ENCODE measurements at regions not wholly inside any gene's neighbourhood (a gene's known extent, or its start where the extent isn't known, plus 50 kb on each side); places are given as distances from the start of the nearest gene placed in this dataset.
A peak's percentile ranks its signal among the peaks of the same experiment; 100 is the strongest.
"Not testable (repeated sequence)": the region's sequence is repeated elsewhere in the genome, so short reads cannot be mapped to it uniquely, and the experiment has no call there.

- Histone ChIP-seq H3K9me3 (peaks cover 0 to 18% of the 10 kb centered on the region in 2 donors), H3K27me3 (no peaks in the 10 kb centered on the region), H3K4me3 (no peak overlapping the region), H3K4me1 (no peaks in the 10 kb centered on the region), H3K36me3 (no peaks in the 10 kb centered on the region), H3K27ac (no peak overlapping the region)
- no peak for TF ChIP-seq CTCF (IDR thresholded peaks at IDR 0.05)
- DNase-seq (ENCODE audit: low spot score) = peak; percentile 48
Observed at GRCh38 chr2:234699456-234699855, 202.6 kb upstream of the ARL4C start.

GRCh38 chr2:234697300-234697876, 200.5 kb upstream of the ARL4C start:
- not testable (repeated sequence) for H3K27ac ChIP-seq, H3K4me3 ChIP-seq, H3K4me1 ChIP-seq, H3K36me3 ChIP-seq, H3K27me3 ChIP-seq
- DNase-seq (ENCODE audit: low spot score) = peak; percentile 16
- peaks cover 0 to 18% of the 10 kb centered on the region in 2 donors for H3K9me3 ChIP-seq

GRCh38 chr2:234695981-234696380, 199.1 kb upstream of the ARL4C start:
- Histone ChIP-seq H3K9me3 (peaks cover 0 to 18% of the 10 kb centered on the region in 2 donors), H3K27me3 (no peaks in the 10 kb centered on the region), H3K4me1 (no peaks in the 10 kb centered on the region), H3K4me3 (no peak overlapping the region), H3K27ac (no peak overlapping the region), H3K36me3 (no peaks in the 10 kb centered on the region)
- TF ChIP-seq CTCF (IDR thresholded peaks at IDR 0.05) = no peak
- DNase-seq (ENCODE audit: low spot score) = no peak

- Histone ChIP-seq H3K27ac (no peak overlapping the region), H3K9me3 (peaks cover 0 to 18% of the 10 kb centered on the region in 2 donors), H3K4me1 (no peaks in the 10 kb centered on the region), H3K27me3 (no peaks in the 10 kb centered on the region), H3K36me3 (no peaks in the 10 kb centered on the region), H3K4me3 (no peak overlapping the region)
- no peak for DNase-seq (ENCODE audit: low spot score)
- no peak for TF ChIP-seq CTCF (IDR thresholded peaks at IDR 0.05)
Observed at GRCh38 chr2:234694244-234695013, 197.5 kb upstream of the ARL4C start.

- H3K27me3 ChIP-seq; H3K4me1 ChIP-seq; H3K36me3 ChIP-seq; H3K4me3 ChIP-seq; H3K27ac ChIP-seq; DNase-seq (ENCODE audit: low spot score): not testable (repeated sequence)
- H3K9me3 ChIP-seq = peaks cover 0 to 18% of the 10 kb centered on the region in 2 donors
Observed at GRCh38 chr2:234693681-234694190, 196.9 kb upstream of the ARL4C start.

- DNase-seq (ENCODE audit: low spot score) = peak; percentile 21
- H3K36me3 ChIP-seq, H3K4me3 ChIP-seq, H3K27ac ChIP-seq, H3K27me3 ChIP-seq, H3K4me1 ChIP-seq: not testable (repeated sequence)
- H3K9me3 ChIP-seq = peaks cover 0 to 18% of the 10 kb centered on the region in 2 donors
Observed at GRCh38 chr2:234693191-234693590, 196.3 kb upstream of the ARL4C start.

GRCh38 chr2:234691968-234692955, 195.4 kb upstream of the ARL4C start:
- Histone ChIP-seq H3K9me3 (peaks cover 0 to 13% of the 10 kb centered on the region in 2 donors), H3K36me3 (no peaks in the 10 kb centered on the region), H3K4me1 (no peaks in the 10 kb centered on the region), H3K27ac (no peak overlapping the region), H3K27me3 (no peaks in the 10 kb centered on the region), H3K4me3 (no peak overlapping the region)
- no peak for DNase-seq (ENCODE audit: low spot score)
- TF ChIP-seq CTCF (IDR thresholded peaks at IDR 0.05) = no peak

Measured in right atrium auricular region (tissue), 2 donors.